ENCODE measurements at regions not wholly inside any gene's neighbourhood (a gene's known extent, or its start where the extent isn't known, plus 50 kb on each side); places are given as distances from the start of the nearest gene placed in this dataset.

DNA sequence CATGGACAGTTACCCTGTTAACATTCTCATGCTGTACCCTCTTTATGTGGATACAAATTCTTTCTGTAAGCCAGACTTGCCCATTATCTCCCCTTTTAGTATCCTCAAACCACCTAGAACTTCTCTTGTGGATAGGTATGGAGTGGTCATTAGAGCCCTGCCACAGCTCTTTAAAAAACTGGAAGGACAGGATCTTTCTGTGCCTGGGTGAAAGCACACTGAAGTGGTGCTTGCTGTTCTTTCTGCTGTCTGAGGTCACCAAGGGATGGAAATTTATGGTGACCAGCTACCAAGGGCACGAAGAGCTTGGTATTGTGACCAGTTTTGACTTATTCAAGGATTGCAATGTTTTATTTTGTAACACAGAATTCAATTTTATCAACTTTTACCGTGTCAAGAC is 344.2 kb downstream of the CBLL2 start:
- TF ChIP-seq, protein P1, sequence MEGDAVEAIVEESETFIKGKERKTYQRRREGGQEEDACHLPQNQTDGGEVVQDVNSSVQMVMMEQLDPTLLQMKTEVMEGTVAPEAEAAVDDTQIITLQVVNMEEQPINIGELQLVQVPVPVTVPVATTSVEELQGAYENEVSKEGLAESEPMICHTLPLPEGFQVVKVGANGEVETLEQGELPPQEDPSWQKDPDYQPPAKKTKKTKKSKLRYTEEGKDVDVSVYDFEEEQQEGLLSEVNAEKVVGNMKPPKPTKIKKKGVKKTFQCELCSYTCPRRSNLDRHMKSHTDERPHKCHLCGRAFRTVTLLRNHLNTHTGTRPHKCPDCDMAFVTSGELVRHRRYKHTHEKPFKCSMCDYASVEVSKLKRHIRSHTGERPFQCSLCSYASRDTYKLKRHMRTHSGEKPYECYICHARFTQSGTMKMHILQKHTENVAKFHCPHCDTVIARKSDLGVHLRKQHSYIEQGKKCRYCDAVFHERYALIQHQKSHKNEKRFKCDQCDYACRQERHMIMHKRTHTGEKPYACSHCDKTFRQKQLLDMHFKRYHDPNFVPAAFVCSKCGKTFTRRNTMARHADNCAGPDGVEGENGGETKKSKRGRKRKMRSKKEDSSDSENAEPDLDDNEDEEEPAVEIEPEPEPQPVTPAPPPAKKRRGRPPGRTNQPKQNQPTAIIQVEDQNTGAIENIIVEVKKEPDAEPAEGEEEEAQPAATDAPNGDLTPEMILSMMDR (IDR thresholded peaks at IDR 0.05; ENCODE audit: extremely low read depth, insufficient read depth, missing control alignments), result no peak
- in situ Hi-C loops (cut with MboI; ENCODE audit: low pct_unique_long_range_greater_than_20kb, low sequenced_read_pairs, unreplicated experiment), result no loop called here
- no peak for DNase-seq (ENCODE audit: low spot score)

DNA sequence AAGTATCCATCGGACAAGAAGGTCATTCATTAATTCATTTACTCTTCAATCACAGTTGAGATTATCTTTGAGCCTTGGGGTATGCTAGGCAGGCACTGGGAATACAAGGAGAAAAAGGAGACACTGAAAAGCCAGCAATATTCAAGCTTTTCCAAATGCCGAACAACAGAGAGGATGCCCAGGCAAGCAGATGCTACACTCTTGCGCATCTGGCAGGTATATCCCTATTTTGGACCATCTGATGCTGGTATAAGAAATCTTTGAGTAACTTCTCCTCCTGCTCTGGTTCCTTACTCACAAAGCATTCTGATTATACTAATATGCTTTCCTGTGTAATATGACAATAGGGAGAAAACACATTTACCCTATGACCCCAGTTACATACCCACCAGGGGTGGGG is 354.9 kb downstream of the CBLL2 start:
- TF ChIP-seq, protein P1 (IDR thresholded peaks at IDR 0.05; ENCODE audit: extremely low read depth, insufficient read depth, missing control alignments), result no peak
- in situ Hi-C loops (cut with MboI; ENCODE audit: low pct_unique_long_range_greater_than_20kb, low sequenced_read_pairs, unreplicated experiment), result no loop called here
- no peak for DNase-seq (ENCODE audit: low spot score)

DNA sequence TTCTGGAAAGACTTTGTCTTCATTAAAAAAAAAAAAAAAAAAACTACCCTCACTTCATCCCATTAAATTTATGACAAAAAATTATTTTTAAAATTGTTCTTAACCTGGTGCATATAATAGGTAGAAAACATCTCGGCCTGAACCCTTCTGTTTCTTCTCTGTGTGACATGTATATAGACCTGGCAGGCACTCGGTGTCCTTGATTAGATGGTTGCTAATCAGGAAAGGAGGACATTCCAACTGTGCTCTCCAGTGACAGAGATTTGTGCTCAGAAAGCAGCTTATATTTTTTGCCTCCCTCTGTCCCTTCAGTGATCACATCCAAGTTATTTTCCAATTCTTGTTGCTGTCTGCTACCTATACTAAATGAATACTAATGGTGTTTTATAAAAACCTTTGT is 355.6 kb downstream of the CBLL2 start:
- TF ChIP-seq, protein P1 (IDR thresholded peaks at IDR 0.05; ENCODE audit: extremely low read depth, insufficient read depth, missing control alignments), result no peak
- in situ Hi-C loops (cut with MboI; ENCODE audit: low pct_unique_long_range_greater_than_20kb, low sequenced_read_pairs, unreplicated experiment), result no loop called here
- no peak for DNase-seq (ENCODE audit: low spot score)

DNA sequence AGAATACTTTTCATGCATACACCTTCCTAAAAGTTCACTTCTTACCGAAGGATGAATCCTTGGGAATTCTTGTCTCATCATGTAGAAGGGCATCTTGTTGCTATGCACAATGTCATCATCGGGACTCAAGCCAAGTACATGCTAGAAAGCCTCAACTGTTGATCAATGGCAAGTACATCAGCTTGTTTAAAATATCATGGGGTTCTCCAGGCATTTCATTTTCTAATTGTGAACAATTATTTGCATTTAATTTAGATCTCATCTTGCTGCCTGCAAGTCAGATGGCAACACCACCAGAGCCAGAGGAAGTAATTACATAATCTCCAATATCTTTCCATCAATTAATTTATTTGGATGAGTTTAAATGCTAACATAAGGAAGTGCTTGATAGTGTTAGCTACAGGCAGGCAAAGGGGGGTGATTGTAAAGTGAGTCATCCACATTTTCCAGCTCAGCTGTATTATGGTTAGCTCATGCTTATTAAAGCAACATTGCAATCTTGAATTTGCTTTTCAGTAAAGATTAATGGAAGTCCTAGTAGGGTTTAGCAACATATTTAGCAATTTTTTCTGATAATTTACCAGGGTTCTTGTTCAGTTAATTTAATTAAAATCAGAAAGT is 356.5 kb downstream of the CBLL2 start:
- DNase-seq (ENCODE audit: low spot score), result no peak
- in situ Hi-C loops (cut with MboI; ENCODE audit: low pct_unique_long_range_greater_than_20kb, low sequenced_read_pairs, unreplicated experiment), result no loop called here

DNA sequence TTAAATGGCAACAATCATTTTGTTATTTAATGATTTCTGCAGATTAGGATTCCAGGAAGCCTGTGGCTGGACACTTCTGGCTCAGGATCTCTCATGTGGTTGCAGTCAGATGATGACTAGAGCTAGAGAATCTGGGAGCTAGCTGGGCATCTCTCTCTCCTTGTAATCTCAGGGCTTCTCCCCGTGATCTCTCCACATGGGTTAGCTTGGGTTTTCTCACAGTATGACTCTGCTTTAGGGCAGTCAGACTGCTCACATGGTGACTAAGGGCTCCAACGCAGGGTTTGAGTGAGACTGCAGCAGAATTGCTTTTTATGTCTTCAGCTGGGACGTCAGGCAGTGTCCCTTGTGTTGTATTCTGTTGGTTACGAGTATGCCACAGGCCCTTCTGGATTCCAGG is 361.4 kb downstream of the CBLL2 start:
- TF ChIP-seq, protein P1 (IDR thresholded peaks at IDR 0.05; ENCODE audit: extremely low read depth, insufficient read depth, missing control alignments), result no peak
- no peak for DNase-seq (ENCODE audit: low spot score)
- in situ Hi-C loops (cut with MboI; ENCODE audit: low pct_unique_long_range_greater_than_20kb, low sequenced_read_pairs, unreplicated experiment), result no loop called here

More for the DNA sequence above, 356.5 kb downstream of the CBLL2 start:
- TF ChIP-seq, protein P1 (IDR thresholded peaks at IDR 0.05; ENCODE audit: extremely low read depth, insufficient read depth, missing control alignments), result no peak

DNA sequence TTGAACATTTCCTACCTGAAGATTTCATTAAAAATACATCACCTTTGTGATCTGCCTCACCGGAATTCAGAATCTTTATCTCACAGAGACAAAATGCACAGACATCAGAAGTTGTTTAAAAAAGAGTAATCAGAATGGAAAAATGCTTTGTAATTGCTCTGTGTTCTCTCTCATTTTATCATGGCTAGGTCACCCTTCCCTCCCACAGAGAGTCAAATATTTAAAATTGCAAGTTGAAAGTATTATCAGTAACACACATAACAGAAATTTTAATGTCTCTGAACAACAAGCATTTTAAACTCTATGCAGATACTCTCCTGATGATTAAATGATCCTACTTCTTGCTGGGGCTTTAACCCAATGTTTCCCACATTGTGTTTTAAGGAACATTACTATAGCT is 362.0 kb downstream of the CBLL2 start:
- in situ Hi-C loops (cut with MboI; ENCODE audit: low pct_unique_long_range_greater_than_20kb, low sequenced_read_pairs, unreplicated experiment), result no loop called here
- TF ChIP-seq, protein P1 (IDR thresholded peaks at IDR 0.05; ENCODE audit: extremely low read depth, insufficient read depth, missing control alignments), result no peak
- no peak for DNase-seq (ENCODE audit: low spot score)

Measured in GM13977 (cell line).